Right ventricle myocardium inferior (tissue), 1 donor: ENCODE measurements at regions not wholly inside any gene's neighbourhood (a gene's known extent, or its start where the extent isn't known, plus 50 kb on each side); places are given as distances from the start of the nearest gene placed in this dataset.

Experiments used
- ATAC-seq: fragments of 200-7000 bp; cut with Tn5 transposase; one replicate; pipeline ENCODE4 v1.9.1; 2020; ENCODE audit warnings: mild to moderate bottlenecking, moderate library complexity
- DNase-seq: peaks from one replicate; pipeline ENCODE4 v3.0.0; 2021; ENCODE audit errors: missing footprints
- intact Hi-C: fragments of 100-400 bp; cut with DNase I; formaldehyde crosslinking; loops from one replicate; pipeline ENCODE4 v1.11.0; 2022
- donor health status: DM: no; HTN: yes; CAD: no; lungs with severe emphysema.

DNA sequence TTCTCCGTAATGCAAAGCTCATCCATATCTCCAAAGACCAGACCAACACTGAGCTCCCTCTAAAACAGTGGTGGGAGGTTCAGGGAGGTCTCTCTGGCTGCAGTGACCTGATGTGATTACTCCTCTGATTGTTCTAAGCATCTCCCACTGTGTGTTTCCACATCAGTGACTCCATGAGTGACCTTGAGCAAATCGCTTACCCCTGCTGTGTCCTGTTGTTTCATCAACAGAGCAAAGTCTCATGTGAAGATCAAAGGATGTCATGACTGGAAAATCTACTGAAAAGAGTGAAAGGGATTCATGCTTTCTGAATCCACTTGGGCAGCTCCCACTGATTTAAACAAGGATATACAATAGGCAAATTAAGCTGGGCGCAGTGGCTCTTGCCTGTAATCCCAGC is 352.9 kb downstream of the TMEM114 start:
- intact Hi-C loops, result no loop called here
- ATAC-seq (no peak), DNase-seq (no peak)

DNA sequence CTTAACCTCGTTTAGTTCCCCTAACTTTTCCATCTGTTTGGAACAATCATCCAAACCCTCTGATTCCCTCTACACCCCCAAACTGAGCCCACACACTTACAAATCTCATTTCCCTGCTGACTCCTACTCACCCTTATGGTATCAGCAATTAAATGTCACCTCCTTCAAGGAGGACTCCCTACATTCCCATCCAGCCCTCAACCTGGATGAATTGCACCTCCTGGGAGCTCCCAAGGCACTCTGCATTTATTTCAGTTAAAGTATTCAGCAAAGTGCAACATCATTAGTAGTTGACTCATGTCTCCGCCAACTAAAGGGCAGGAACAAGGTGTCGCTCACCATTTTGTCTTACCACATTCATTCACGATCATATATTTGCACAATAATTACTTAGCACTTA is 353.5 kb downstream of the TMEM114 start:
- intact Hi-C loops, result no loop called here
- ATAC-seq, result no peak
- no peak for DNase-seq

DNA sequence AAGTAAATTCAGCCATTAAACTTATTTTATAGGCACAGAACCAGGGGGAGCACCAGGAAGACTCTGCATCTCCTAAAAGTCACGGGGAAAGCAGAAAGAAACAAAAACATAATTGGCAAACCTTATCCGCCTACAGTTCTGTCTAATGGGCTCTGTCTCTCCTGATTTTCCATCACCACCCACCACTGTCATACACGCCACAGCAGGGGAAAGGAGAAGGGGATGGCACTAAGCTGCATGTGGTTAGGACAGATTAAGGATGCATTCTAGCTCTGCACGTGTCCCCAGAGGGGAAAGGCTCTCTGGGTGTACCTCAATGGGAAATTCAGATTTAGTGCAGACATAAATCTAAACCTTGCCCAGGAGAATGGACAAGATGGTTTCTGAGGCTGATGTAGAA is 359.8 kb downstream of the TMEM114 start:
- ATAC-seq (no peak), DNase-seq (no peak)
- intact Hi-C loops, result no loop called here

DNA sequence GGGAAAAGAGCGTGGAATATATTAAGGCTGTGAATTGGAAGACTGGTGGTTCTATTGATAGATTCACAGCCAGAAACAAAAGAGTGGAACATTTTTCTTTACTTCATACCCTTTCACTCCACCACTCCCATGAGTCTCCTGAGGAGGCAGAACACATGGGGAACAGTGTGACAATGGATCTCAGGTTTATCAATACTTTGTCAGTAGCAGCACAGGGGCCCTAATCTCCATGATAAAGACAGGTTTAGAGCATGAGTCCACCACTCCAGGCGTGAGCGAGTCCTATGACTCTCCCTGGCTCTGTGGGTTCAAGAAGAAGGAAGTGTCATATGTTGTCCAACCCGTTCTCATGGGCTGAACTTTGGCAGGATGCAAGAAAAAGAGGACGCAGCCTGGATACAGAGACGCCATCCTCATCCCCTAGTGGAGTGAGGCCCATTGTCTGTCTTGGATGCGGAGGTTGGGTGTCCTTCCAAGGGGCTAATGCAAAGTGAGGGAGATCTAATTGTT is 361.2 kb downstream of the TMEM114 start:
- no peak for ATAC-seq
- intact Hi-C loops, result no loop called here
- DNase-seq, result no peak

DNA sequence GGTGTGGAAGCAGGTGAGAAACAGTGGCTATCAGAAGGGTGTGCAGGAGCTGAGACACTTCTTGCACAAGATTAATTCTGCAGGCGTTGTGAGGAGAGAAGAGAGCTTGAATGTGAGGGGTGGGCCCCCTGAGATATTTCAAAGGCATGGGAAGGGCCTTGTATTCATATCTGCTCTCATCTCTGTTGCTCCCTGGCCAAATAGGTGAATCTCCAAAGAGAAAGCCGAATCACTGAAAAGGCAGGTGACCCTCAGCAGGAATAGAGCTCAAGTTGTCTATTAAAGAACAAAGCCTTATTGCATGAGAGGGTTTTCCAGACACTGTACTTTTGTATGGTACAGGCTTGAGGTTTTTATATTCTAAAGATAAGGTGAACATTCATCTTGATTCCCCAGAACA is 373.1 kb downstream of the TMEM114 start:
- no peak for ATAC-seq
- intact Hi-C loops, result no loop called here
- no peak for DNase-seq

DNA sequence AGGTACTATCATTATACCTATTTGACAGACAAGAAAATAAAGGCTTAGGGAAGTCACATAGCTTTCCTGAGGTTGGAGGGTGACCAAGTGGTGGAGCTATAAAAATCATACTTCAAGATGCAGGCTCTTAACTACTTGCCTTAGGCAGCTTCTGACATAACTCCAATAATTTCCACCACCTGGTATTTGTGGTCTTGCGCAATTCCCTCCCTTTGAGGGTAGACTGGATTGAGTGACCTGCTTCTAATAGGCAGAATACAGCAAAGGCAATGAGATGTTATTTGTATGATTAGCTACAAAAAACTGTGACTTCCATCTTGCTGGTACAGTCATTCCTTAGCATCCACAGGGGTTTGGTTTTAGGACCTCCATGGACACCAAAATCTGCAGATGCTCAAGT is 385.5 kb downstream of the TMEM114 start:
- ATAC-seq (no peak), DNase-seq (no peak)
- intact Hi-C loops, result no loop called here

DNA sequence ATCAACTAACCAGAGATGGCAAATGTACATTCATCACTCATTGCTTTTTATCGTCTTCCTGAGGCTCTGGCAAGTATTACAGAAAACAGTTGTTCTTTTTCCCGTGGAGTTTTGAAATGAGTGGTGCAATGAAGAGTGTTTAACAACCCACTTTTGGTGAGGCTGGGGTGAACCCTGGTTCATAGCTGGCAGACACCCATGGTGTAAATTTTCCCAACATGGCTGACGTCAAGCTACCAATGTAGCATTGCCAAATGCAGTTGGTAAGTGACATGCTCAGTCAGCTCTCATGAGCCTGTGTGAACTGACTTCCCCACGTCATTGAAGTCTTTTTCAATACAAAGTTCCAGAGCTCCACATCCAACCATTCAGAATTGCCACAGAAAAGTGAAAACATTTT is 386.2 kb downstream of the TMEM114 start:
- ATAC-seq, result no peak

DNA sequence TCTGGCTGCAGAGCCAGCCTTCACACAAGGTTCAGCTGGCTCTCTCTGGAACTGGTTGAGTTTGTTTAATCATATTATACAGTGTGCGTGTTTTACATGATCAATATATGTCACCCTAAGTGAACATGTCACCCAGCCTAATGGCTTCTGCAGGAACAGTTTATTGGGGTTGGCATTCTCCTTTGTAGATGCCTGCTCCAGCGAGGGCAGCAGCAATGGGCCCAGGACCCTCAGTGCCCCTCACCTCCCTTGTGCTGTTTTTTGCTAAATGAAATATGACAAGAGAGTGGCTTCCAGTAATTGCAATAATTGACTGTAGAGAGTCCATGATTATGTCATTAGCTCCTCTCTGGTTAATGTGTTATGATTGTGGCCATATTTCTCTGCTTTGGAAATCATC is 387.2 kb downstream of the TMEM114 start:
- ATAC-seq (no peak), DNase-seq (no peak)
- intact Hi-C loops, result no loop called here

More for the DNA sequence above, 386.2 kb downstream of the TMEM114 start:
- no peak for DNase-seq
- intact Hi-C loops, result no loop called here

DNA sequence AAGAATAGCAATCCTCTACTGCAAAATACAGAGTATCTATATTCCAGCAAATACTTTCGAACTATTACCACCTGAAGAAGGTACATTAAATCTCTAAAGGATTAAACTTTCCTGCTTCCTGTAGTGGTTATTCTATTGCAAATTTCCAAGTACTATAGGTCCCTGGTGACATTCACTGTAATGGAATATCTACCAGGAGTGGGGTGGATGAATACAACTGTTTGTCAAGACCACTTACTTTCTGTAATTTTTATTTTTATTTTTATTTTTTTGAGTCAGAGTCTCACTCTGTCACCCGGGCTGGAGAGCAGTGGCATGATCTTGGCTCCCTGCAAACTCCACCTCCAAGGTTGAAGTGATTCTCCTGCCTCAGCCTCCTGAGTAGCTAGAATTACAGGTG is 389.5 kb downstream of the TMEM114 start:
- no peak for DNase-seq

DNA sequence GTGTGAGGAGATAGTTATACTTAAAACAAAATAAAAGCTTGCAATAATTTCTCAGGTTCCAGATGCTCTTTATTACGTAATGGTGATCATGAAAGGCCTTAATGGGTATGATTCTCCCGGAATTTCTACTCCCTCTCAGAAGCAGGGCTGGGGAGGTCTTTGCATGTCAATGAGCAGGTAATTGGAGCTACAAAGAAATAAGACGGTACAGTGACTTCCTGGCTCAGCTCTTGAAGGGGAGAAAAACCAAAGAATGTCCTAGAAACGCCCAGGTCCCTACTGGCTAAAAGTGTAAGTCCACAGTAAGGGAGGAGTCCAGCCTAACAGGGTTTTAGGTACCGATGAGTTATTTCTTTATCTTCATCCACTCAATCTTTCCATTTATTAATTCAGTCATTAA is 390.9 kb downstream of the TMEM114 start:
- ATAC-seq (no peak), DNase-seq (no peak)
- intact Hi-C loops, result no loop called here

More for the DNA sequence above, 389.5 kb downstream of the TMEM114 start:
- ATAC-seq, result no peak
- intact Hi-C loops, result no loop called here

DNA sequence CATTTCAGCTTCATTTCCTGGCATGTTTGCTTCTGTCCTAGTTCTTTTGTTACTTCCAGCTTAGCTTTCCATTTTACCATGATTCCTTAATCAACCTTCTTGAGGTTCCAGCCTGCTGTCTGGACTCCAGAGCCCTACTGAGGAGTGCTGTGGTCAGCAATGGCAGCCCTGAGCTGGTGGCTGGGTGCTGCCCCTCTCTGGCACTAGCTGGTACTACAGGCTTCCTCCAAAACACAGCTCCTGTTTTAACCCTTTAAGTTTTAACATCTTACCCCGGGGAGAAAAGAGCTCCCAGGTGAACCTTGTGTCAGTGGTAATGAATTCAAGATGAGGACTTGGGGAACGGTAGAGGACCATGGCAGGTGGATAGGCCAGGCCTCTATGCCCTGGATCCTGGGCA is 395.5 kb downstream of the TMEM114 start:
- no peak for DNase-seq
- intact Hi-C loops, result no loop called here
- ATAC-seq, result no peak

DNA sequence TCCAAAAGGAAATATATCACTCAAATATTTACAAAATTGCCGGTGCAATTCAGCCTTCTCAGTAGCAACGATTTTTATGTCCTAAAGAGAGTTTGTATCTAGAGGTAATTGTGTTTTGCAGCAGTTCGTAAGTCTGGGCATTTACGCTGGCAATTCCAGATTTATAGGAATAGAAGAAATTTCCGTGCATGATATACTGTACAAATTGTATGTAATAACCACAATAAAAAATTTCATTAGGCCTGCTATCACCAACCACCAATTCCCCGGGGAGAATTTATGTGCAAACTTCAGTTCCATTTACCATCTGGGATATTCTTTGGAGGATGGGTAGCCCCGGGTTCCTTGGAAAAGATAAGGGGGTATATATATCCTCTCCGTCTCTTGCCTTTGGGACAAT is 401.5 kb downstream of the TMEM114 start:
- DNase-seq, result no peak
- intact Hi-C loops, result no loop called here
- no peak for ATAC-seq

DNA sequence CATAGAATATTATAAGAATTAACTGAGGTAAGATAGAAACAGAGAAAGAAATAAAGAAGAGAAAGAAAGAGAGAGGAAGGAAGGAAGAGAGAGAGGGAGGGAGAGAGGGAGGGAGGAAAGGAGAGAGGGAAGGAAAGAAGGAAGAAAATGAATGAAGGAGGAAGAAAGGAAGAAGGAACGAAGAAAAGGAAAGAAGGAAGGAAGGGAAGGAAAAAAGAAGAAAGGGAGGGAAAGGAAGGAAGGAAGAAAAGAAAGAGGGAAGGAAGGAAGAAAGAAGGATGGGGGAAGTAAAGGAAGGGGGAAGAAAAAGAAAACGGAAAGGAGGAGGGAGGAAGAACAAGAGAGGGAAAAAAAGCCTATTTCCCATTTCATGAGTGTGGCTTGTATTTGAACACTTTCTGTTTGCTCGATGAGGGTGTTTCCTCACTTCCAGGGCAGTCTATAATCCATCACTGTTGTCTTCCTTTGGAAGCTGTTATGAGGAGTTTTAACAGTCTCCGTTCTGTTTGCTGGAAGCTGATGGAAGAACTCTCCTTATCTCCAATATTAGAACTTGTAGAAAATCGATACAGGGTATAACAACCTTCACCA is 402.4 kb downstream of the TMEM114 start:
- no peak for ATAC-seq
- intact Hi-C loops, result no loop called here
- no peak for DNase-seq

DNA sequence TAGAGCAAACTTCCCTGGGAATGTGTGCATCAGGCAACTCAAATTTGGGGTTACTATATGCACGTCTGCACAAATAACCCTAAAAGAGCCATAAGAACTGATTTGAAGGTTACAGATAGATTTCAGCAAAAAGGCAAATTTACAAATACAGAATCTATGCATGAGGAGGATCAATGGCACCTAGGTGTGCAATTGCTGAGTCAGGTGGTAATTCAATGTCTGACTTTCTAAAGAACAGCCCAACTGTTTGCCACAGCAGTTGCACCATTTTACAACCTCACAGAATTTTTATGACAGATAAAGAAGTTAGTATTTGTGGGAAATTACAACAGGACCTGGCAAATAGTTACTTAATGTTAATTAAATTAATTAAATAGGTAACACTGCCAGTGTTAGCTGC is 405.5 kb downstream of the TMEM114 start:
- intact Hi-C loops, result no loop called here
- ATAC-seq, result no peak

DNA sequence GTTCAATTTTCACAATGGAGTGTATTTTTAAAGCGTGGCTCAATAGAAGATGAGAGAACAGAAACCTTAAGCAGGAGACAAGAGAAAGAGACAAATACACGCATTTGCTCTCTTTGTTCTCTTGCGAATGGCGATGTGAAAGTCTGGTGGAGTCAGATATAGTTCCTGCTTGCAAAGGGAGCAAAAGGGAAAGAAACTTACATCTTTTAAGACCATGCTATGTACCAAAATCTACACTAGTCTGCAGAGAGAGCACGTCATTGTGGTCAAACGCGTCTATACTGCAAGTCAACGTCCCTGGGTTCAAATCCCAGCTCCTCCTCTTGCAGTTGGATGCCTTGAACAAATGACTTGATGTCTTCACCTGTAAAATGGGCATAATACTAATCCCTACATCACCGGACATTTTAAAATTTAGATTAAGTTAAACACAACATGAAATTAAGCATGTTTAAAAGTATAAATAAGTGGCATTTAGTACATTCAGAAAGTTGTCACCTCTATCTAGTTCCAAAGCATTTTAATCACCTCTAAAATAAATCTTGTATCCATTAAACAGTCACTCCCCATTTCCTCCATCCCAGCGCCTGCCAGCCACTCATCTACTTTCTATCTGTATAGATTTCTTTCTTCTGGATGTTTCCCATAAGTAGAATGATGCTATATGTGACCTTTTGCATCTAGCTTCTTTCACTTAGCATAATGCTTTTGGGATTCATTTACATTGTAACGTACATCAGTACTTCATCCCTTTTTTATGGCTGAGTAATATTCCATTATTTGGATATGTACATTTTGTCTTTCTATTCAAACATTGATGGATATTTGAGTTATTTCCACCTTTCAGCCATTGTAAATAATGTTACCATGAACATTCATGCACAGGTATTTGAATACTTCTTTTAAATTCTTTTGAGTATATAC is 406.9 kb downstream of the TMEM114 start:
- no peak for DNase-seq
- intact Hi-C loops, result no loop called here
- no peak for ATAC-seq

More for the DNA sequence above, 405.5 kb downstream of the TMEM114 start:
- DNase-seq, result no peak

DNA sequence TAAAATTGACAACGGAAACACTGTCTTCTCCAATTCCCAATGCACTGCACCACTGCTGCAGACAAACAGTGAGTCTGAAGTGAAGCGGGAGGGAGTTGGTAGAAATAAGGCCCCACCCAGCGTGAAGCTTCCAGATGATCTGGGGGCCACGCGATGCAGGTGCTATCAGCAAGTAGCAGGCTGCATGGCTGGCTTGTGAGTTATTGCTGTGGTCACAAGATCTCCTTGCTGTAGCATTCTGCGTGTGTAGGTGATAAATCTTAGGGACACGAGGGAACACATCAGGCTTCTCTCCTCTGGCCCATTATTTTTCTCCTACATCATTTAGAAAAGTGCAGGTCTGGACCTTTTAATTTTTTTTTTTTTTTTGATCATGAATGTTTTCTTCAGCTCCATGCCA is 407.6 kb downstream of the TMEM114 start:
- DNase-seq, result no peak
- no peak for ATAC-seq
- intact Hi-C loops, result no loop called here

DNA sequence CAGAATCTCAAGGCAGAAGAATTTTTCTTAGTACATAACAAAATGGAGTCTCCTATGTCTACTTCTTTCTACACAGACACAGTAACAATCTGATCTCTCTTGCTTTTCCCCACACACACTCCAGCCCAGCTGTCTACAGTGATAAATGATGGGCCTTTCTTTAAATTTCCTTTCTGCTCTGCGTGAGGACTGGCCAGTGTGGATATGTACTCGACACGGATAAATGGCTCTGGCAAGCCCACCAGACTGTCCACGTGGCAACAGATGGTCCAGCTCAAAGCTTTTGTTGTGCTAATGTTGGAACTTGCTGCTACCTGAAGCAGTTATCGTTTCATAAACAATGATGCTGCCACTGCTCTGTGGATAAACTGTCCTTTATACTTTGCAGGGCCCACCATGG is 410.7 kb downstream of the TMEM114 start:
- no peak for ATAC-seq
- intact Hi-C loops, result no loop called here
- no peak for DNase-seq

DNA sequence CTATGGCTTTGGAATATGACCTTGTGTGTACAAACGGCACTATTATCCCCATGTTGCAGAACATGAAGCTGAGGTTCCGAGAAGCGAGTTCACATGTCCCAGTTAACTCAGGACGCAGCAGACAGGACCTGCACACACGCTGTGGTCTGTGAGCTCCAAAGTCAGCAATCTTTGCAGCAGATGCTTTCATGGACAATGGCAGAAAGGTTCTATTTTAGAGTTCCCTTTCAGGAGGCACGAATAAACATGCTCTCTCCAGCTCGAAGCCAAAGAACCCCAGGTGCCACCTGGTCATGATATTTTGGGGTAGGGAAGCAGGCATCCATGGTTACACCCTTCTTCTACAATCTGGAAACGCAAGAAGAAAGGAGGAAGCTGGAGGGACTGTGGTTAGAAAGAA is 412.0 kb downstream of the TMEM114 start:
- ATAC-seq (no peak), DNase-seq (no peak)
- intact Hi-C loops, result no loop called here

DNA sequence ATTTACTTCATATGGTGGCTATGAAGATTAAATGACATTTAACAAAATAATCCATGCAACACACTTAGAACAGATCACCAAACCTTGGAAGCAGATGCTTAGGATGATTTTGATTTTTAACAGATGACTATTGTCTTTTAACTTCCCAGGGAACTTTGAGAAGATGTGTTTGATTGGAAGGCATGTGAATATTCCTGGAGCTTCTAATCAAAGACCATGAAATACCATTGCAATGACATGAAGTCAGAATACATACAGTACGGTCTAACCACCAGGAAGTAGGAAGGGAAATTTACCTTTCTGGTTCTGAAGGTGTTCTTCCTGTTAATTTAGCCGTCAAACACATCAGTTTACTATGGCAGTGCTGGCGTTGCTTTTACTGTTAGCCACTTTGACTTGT is 414.9 kb downstream of the TMEM114 start:
- ATAC-seq (no peak), DNase-seq (no peak)
- intact Hi-C loops, result no loop called here

DNA sequence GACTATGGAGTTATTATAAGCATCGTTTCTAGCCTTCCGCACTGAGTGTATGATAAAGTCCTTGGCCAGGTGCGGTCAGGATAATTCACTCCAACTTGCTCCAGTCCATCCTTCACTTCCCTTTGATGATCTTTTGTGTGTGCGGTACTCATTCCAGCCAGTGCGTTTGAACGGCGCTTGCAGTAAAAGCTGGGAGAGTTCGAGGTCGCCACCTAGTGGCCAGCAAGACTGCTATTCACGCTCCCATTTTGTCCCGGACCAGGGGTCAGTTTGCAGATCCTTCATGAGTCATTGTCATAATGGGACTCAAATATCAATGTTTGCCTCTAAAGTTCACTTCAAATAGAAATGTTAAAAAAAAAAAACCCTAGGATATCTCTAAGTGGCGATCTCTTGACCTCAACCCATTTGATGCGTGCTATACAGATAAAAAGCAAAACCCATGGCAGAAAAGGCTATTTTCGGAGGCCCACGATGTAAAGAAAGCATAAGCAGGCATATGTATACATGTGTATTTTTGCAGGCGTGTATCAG is 417.1 kb downstream of the TMEM114 start:
- intact Hi-C loops, result loop anchor here (5.0 kb wide), 2 partner anchors 906 to 1146 kb away; no protein-coding TSS in a partner anchor
- ATAC-seq, result no peak

More for the DNA sequence above, 417.1 kb downstream of the TMEM114 start:
- no peak for DNase-seq
